ENCODE measurements at regions not wholly inside any gene's neighbourhood (a gene's known extent, or its start where the extent isn't known, plus 50 kb on each side); places are given as distances from the start of the nearest gene placed in this dataset.

DNA sequence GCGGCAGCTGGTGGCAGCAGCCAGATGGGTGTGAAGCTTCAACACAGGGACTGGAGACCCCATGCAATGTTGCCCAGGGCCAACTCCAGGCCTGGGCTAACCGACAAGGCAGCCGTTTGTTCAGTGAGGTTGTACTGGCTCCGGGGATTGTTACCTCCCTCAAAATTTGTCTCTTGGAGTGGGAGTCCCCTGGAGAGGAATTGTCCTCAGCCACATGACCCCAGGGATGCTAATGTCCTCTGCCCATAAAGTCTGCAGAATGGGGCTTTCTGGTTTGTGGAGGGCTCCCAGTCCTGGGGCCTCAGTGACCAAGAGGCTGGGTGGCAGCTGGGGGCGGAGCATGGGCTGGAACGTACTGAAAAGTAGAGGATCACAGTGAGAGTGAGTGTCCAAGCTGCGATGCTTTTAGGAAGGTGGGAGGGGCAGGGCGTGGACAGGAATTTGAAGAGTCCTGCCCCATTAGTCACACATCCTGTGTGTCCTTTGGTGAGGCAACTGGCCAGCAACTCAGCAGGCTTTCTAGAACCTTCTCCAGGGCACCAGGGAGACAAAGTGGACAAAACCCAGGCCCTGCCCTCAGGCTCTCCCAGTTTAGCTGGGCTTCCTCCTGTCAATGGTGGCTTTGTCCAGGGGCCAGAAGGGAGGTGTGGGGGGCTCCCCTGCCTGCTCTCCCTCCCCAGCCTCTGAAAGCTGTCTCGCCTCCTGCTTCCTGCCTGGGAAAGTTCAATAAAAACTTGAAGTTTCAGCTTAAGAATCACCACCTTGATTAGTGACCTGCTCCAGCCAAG lies 114.0 kb downstream of the NSG2 start:
- no peak for DNase-seq (ENCODE audit: low spot score)

DNA sequence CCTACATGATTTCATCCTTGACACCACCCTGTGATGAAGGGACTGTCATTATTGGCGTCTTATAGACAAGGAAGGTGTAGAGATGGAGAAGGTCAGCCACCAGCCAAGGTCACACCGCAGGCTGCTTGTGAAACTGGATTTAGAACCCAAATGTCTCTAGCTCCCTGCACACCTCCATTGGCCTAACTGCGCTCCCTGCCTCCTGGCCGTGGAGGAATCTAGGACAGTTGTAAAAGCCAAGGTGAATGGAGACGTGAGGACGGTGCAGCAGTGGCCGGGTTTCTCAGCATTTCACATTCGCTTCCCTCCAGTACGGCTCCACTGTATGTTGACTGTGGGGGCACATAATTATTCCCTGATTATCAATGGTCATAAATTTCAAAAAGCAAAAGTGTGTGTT lies 119.9 kb downstream of the NSG2 start:
- no peak for DNase-seq (ENCODE audit: low spot score)

DNA sequence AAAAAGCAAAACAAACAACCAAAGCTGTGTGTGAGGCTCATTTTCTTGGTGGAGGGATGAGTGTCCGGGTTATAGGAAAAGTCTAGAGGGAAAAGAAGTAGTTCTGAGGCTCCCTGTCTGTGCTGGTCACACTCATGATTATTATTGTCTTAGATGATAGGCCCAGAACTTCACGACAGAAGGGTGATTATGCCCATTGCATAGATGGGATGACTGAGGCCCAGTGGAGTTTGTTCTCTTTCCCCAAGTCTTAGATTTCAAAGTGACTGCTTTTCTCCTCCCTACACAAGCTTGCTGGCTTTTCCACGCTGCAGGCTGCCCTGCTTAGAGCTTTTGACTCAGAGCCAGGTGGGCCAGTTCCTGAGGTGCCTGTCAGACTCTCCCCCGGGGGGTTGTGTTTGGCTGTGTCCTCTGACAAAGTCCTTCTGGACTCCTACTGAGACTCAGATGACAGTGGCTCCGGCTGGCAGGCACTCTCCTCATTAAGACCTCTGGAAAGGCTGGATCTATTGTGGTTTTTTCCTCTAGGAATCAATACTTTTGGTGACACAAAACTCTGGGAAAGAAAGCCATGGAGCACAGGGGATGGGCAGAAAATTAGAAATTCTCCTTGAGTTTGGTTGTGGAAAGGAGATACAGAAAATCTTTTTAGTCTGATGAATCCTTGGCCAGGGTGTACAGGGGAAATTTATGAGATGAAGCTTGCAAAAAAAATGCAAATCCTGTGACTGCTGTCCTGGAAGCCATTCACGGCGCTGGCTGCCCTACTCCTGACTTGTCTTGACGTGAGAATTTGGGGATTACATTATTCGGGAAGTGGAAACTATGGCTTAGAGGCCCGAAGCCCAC lies 120.9 kb downstream of the NSG2 start:
- DNase-seq (ENCODE audit: low spot score), result no peak

DNA sequence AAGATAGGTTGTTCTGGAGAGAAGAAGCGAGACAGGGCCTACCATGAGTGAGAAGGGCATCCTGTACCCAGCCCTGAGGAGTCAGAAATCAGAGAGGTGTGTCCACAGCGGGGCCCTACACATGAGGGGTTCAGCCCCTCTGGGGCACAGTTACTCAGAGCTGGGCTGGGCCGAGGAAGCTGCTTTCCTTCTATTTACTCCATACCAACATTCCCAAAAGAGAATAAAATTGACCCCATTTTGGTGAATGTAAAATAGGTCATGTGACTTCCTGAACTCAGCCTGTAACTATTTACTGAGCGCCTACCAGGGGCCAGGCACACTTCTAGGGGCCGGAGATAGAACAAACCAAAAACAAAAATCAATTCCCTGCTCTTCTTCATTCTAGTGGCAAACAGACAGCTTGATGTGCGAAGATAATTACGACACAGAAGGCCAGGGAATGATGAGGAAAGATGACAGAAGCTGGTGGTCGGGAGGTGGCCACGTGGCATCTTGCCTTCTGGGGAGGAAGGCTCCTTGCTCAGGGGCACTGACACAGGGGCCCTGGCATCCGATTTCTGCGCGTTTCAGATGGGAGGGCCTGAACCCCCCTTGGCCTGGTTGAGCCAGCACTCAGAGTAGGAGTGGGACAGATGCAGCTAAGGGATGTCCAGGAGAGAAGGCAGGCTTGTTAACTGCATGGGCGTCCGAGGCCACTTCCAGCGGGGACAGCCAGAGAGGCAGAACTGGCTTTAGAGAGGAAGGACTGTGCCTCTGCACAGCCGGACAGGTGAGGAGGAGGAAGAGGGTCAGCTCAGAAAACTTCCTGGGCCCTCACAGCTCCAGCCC lies 121.8 kb downstream of the NSG2 start:
- no peak for DNase-seq (ENCODE audit: low spot score)

DNA sequence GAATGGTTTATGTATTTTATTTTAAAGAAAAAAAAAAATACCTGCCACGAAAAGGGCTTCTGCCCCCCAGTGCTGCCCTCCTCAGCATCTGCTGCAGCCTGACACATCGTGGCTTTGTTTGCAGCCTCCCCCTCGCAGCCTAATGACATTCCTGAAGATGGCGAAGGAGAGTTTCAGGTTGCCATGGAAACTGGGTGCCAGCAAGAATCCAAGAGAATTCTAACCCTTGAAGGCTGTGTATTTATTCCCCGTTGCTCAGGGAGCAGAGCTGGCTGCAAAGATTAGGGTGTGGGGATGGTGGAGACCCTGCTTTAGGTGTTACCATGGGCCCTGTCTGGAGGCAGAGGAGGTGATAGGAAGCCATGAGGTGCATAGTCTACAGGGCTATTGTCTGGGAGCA lies 126.6 kb downstream of the NSG2 start:
- no peak for DNase-seq (ENCODE audit: low spot score)

DNA sequence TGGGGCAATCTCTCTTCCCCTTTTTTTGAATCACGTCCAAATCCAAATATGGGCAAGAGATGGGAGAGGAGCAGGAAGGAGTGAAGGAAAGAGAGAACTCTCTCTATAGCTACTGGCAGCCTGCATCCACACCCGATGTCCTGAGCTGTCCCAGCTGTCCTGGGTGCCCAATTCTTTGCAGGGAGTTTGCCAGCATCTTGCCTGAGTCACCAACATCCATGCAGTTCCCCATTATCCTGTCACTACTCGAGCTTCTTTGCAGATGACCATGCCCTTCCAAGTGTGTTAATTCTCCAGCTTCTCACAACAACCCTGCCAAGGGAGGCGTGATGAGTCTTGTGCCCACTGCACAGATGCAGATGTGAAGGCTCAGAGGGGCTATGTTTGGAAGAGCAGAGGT lies 127.1 kb downstream of the NSG2 start:
- no peak for DNase-seq (ENCODE audit: low spot score)

DNA sequence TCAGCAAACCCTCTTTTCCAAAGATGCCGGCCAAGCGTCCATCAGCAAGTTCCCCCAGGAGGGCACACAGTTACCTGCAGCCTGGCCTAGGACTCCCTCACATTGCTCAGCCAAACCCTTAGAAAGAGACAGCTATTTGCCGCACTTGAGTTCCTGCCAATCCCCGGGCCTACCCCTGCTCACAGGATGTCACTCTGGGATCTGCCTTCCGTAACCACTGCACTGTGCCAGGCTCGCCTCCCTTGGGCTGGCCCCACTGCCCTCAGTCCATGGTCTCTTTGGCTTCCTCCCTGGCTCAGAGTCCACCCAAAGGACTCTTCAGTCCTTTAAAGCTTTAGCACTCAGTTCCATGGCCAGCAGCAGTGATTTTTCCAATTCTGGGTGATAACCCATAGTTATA lies 128.3 kb downstream of the NSG2 start:
- no peak for DNase-seq (ENCODE audit: low spot score)

DNA sequence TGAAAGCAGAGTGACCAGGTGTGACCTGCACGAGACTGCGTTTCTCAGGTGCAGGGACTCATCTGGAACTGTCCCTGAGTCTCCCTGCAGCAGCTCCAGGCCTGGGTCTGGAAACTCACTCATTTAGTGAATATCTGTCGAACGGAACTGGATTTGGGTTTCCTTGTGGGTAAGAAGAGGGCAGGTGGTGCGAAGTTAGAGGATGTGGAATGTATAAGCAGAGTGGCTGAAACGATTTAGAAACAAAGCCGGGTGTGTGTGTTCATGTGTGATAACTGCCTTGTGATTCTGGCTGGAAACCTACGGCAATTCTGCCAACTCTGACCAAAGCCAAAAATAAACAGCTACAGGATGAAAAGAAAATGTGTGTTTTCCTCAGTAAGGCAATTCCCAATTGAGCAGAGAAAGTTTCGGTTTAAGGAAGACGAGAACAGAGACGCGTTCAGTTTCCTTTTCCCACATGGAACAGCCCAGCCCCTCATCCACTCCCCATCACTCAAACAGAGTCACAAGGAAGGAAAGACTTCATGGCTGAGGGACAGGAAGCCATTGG lies 130.3 kb downstream of the NSG2 start:
- DNase-seq (ENCODE audit: low spot score), result no peak

DNA sequence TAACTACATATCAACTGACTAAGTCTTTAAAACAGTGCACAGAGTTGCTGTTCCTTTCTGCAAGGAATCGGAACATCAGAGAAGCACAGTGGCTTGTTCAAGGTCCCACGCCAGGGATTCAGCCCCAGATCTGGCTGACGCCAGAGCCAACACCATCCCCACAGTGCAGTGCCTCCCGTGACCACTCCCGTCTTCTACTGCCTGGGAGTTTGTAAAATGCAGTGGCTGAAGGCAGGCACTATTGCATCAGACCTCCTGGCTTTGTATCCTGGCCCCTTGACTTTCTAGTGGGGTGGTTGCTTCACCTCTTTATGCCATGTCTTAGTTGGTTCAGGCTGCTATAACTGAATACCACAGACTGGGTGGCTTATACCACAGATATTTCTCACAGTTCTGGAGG lies 131.0 kb downstream of the NSG2 start:
- no peak for DNase-seq (ENCODE audit: low spot score)

DNA sequence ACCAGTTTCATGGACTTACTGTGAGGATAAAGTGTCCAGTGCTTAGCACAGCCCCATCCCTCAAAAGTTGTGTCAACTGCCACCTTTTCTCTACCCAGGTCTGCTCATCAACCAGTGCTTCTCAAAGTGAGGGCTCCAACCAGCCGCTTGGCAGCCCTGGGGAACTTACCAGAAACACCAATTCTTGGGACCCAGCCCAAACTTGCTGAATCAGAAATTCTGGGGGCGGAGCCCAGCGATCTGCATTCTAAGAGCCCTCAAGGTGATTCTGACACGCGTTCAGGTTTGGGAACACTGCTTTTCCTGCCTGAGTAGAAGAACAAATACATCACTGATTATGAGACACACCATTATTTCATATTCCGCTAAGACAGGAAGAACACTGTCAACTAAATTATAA lies 132.0 kb downstream of the NSG2 start:
- no peak for DNase-seq (ENCODE audit: low spot score)

DNA sequence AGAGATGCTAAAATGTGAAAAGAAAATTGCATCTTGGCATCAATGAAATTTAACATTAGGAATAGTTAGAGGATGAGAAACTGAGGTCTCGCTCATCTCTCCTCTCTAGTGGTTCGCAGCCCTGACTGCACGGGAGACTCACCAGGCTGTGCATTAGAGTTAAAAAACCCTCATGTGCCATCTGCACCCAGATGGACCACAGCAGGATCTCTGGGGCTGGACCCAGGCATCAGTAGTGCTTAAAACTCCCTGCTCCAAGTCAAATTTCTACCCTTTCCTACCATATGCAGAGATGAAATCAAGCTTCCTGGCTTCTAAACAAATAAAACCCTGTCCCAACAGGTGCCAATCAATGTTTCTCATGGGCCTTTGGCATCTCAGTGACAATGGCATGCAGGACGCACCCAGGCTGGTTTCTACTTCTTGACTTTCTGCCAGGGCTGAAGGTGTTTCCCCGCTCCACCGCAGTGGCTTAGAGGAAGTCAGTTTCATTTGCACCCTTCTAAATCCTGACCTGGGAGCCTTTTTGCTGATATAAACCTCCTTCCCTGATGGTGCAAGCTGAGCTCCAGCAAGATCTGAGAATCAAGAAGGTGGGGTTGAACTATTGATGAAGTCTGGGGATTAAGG lies 132.6 kb downstream of the NSG2 start:
- DNase-seq (ENCODE audit: low spot score), result no peak

DNA sequence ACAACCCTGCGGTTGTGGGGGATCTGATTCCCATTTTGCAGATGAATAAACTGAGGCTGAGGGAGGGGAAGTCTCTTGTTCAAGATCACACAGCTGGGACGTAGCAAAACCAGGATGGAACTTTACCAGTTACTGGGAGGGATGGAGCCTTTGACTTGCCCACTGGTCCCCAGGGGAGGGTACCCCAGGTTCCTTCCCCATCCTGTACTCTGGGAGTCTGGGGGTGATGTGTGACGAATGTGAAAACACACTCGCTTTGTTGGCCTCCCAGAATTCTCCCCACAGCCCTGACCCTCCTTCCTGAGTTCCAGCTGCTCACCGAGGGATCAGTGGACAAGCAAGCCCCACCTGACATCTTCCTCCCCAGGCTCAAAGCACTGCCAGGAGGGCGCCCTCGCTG lies 135.1 kb downstream of the NSG2 start:
- DNase-seq (ENCODE audit: low spot score), result no peak

DNA sequence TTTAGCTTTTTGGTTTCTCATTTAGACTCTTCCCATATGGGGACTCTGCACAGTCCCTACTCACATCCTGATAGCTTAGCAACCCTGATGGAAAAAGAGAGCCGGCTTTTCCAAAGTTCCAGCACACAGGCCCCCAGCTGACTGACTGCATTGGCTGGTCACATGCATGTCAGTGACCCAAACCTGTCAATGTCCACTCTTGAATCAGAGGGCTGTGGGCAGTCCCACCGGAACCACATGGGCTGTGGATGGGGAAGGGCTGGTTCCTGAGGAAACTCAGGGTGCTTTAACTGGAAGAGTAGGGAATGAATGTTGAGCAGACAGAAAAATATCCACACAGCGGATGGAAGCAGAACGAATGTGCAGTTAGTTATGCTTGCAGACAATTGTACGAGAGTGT lies 136.6 kb downstream of the NSG2 start:
- no peak for DNase-seq (ENCODE audit: low spot score)

DNA sequence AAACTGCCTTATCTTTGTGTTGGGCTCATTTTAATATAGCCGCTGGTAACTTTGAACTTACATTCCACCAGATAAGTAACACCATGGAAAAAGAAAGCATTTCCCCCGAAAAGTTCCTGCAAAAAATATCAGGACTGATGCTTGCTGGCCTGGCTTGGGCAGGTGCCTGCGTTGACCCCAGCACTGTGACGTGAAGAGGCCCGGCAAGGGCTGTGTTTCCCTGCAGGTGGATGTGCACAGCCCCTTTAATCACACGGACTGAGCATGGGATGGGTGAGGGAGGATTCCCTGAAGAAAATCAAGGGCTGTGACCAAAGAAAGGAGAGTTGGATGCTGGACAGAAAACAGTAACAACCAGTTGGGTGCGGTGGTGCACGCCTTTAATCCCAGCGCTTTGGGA lies 138.2 kb downstream of the NSG2 start:
- DNase-seq (ENCODE audit: low spot score), result no peak

DNA sequence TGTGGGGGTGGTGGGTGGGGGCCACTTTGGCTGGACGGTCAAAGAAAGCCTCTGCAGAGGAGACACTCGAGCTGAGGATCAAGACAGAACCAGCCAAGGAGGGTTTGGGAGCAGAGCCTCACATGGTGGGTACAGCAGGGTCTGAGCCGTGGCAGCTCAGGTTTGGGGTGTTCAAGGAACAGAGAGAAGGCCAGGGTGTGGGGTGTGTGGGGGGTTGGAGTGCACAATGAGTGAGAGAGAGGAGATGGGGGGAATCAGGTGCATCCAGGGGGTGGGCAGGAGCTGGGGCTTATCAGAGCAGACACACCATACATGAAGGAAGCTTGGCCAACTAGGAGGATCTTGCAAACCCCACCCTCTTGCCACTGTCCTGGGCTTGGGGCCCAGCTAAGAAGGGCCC lies 140.0 kb downstream of the NSG2 start:
- no peak for DNase-seq (ENCODE audit: low spot score)

DNA sequence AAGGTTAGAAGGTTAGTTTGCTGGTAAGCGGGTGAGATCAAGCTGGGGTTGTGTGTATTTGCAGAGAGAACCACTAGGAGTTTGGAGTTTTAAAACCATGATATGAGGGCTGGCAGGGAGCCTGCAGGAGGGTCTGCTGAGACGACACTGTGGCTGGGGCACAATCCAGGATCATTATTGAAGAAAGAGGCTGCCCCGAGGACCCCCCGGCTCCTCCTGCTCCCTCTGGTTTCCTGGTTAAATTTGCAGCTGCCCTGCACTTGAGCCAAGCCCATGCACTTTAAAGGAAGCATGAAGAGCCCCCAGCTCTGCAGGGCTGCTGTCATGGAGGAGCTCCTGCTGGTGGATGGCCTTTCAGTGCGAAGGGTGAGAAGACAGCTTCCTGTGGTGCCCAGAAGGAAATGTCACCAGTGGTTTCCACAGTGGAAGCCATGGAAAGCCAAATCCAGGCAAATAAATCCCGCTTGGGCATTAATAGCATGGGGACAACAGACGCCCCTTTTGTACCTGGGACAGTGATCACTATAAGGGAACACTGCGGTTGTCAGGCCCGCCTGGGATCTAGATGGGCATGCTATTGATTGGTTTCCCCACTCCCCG lies 140.7 kb downstream of the NSG2 start:
- no peak for DNase-seq (ENCODE audit: low spot score)

DNA sequence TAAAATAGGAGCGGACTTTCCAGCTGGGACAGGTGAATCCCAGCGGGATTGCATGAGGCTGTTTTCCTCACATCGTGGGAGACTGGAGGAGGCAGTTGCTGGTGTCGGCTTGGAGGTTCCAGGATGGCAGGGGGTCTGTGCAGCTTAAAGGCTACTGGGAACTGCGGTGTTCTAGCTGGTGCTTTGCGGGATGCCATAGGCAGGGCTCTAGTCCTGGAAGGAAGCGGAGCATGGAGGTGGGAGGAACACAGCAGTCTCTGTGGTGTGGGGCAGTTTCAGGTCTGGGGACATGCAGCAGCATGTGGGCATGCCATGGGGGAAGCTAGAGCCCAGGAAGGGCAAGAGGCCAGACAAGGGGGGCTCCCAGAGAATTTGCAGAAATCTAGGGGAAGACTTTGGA lies 141.5 kb downstream of the NSG2 start:
- no peak for DNase-seq (ENCODE audit: low spot score)

DNA sequence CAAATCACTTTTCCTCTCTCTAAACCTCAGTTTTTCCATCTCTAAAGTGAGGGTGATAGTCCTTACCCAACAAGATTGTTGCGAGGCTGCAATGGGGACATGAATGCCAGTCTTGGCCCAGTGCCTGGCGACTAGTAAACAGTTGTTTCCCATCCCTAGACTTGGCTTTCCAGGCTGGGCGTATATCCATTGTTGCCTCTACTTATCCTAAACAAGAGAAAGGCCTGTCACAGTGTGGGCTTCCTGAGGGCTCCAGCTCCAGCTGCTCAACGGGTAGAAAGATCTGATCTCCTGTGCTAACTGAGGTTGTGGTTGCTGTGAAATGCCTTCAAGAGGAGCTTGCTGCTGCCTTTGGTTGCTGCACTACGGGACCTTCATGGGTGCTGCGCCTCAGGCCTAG lies 142.0 kb downstream of the NSG2 start:
- no peak for DNase-seq (ENCODE audit: low spot score)

DNA sequence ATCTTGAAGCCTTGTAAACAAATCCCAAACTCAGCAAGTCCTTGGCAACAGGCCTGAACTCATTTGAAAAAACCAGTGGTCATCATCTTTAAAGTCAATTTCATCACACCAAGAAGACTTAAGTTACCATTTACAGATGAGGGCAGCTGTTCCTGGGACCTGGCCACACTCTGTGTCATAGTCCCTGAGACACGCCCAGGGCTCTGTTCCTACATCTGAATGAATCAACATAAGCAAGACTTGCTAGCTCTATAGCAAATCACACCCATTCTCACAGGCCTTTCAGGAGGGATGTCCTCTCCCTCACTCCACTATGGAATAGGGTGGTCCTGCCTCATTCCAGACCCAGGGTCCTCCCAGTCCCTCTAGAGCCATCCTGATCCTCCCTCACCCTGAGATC lies 142.8 kb downstream of the NSG2 start:
- no peak for DNase-seq (ENCODE audit: low spot score)

DNA sequence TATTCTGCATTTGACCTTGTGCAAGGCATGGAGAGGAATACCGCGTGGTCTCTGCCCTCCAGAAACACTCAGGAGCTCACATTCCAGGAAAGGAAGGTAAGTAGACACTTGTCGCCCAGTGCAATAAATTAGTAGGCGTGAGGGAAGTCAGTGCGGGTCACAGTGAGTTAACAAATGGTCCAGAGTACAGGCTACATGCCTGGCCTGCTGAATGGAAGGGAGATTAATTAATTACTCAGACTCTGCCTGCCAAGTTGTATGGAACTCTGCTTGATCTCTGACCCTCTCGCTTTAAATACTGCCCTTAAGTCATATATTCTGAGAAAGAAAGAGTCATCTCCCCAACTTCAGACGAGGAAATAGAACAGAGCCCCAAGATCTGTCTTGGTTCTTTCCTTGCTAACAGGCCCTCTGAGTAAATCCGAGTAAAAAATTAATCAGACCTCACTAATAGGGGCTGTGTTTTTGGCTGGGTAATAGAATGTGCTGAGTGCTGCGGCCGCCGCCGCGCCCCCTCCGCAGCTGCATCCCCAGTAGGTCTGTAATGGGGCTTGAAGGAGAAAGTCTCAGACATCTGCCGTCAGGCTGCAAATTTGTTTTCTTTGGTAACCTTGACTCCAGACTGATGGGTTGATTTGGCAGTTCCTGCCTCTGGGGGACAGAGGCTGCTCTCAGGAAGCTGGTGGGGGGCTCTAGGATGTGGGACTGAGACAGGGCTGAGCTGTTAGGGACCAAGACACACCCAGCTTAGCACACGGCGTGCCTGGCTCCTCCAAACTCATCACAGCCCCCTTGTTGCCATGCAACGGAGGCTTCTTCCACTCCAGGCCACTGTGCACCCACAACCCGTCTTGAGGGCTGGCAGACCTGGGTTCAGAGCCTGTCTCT lies 144.4 kb downstream of the NSG2 start:
- no peak for DNase-seq (ENCODE audit: low spot score)
